Suprapubic skin (tissue), 4 donors: ENCODE measurements at regions not wholly inside any gene's neighbourhood (a gene's known extent, or its start where the extent isn't known, plus 50 kb on each side); places are given as distances from the start of the nearest gene placed in this dataset.

ENCODE experiments used
- CTCF ChIP-seq, 2 donors: fragments of 200-600 bp in 1 of 2; fragments of 450-650 bp in 1 of 2; sonication (generic) in 1 of 2; IDR thresholded peaks; one replicate each; pipeline ENCODE4 v1.5.1; 2016 to 2019; ENCODE audit warnings: antibody characterized with exemption in 2 of 2, mild to moderate bottlenecking in 1 of 2, moderate library complexity in 1 of 2
- EP300 ChIP-seq: sonication (generic); formaldehyde crosslinking; IDR thresholded peaks from one replicate; pipeline ENCODE4 v1.6.1; 2017; ENCODE audit warnings: antibody characterized with exemption
- POLR2A ChIP-seq, 2 donors: fragments of 450-650 bp; IDR thresholded peaks; one replicate each; pipeline ENCODE4 v1.6.1; 2017; ENCODE audit warnings: antibody characterized with exemption in 2 of 2, mild to moderate bottlenecking in 2 of 2, moderate library complexity in 2 of 2
- POLR2AphosphoS5 ChIP-seq, 3 donors: sonication (generic); formaldehyde crosslinking; IDR thresholded peaks; one replicate each; pipeline ENCODE4 v1.6.1; 2017; ENCODE audit warnings: antibody characterized with exemption in 3 of 3

GRCh38 chr10:123563994-123564393, 102.2 kb upstream of the GPR26 start:
- TF ChIP-seq POLR2AphosphoS5 (IDR thresholded peaks at IDR 0.05): no peak
- TF ChIP-seq CTCF (IDR thresholded peaks at IDR 0.05): no peak
- TF ChIP-seq POLR2A (IDR thresholded peaks at IDR 0.05): no peak
- TF ChIP-seq EP300: no peak
